ENCODE measurements at regions not wholly inside any gene's neighbourhood (a gene's known extent, or its start where the extent isn't known, plus 50 kb on each side); places are given as distances from the start of the nearest gene placed in this dataset.

DNA sequence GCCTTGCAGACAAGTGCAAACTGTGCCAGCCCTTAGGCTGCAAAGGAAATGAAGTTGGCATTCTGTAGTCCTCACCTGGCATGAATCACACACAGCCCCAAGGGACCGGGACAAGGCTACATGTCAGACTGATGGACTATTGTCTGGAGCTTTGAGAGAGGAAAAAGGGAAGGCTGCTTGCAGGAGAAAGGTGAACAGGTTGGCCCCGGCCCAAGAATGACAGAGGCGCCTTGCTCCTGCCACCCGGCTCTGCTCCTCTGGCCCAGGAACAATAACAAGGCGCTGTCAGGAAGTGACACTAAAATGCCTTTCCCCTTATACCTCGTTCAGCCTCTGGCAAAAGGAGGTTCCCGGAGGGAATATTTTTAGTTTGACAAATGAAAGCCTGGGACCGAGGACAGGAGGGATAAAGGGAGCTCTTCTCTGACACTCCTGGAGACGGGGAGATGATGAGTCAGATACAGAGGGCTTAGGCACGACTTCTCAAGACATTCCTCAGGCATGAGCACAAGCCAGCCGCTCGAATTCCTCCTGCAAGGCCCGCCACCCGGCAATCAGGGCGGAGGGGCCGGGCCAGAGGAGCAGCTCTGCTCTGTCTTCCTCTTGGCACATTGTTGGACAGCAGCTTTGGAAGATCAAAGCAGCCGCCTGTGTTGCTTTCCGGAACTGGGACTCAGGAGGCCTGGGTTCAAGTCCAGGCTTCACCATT is 105.8 kb downstream of the NOG start:
- TF ChIP-seq, protein P1, sequence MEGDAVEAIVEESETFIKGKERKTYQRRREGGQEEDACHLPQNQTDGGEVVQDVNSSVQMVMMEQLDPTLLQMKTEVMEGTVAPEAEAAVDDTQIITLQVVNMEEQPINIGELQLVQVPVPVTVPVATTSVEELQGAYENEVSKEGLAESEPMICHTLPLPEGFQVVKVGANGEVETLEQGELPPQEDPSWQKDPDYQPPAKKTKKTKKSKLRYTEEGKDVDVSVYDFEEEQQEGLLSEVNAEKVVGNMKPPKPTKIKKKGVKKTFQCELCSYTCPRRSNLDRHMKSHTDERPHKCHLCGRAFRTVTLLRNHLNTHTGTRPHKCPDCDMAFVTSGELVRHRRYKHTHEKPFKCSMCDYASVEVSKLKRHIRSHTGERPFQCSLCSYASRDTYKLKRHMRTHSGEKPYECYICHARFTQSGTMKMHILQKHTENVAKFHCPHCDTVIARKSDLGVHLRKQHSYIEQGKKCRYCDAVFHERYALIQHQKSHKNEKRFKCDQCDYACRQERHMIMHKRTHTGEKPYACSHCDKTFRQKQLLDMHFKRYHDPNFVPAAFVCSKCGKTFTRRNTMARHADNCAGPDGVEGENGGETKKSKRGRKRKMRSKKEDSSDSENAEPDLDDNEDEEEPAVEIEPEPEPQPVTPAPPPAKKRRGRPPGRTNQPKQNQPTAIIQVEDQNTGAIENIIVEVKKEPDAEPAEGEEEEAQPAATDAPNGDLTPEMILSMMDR (IDR thresholded peaks at IDR 0.05): no peak
- TF ChIP-seq POLR2AphosphoS5 (IDR thresholded peaks at IDR 0.05): no peak
